H1 (cell line): ENCODE measurements at regions not wholly inside any gene's neighbourhood (a gene's known extent, or its start where the extent isn't known, plus 50 kb on each side); places are given as distances from the start of the nearest gene placed in this dataset.

Source experiments
- BACH1 ChIP-seq: IDR thresholded peaks from 2 replicates; pipeline ENCODE4 v1.6.1; 2012; ENCODE audit warnings: low read length, improper control_type of control experiment
- CREB1 ChIP-seq: IDR thresholded peaks from 2 replicates; pipeline ENCODE4 v1.6.1; 2012; ENCODE audit warnings: inconsistent platforms
- CTBP2 ChIP-seq: IDR thresholded peaks from 2 replicates; pipeline ENCODE4 v1.7.0; 2011; ENCODE audit warnings: borderline replicate concordance, mild to moderate bottlenecking, moderate library complexity, mixed read lengths, low read length; ENCODE audit not compliant: insufficient read depth, insufficient read length
- KDM5A ChIP-seq: fragments of 200-600 bp; IDR thresholded peaks from 2 replicates; pipeline ENCODE4 v1.7.1; 2012; ENCODE audit warnings: mild to moderate bottlenecking, low read length, inconsistent platforms, mixed read lengths
- MAX ChIP-seq: IDR thresholded peaks from 2 replicates; pipeline ENCODE4 v1.6.1; 2012; ENCODE audit warnings: inconsistent platforms
- POLR2A ChIP-seq, 2 experiments: IDR thresholded peaks; 1 replicate in 1 of 2; 2 replicates in 1 of 2; pipeline ENCODE4 v1.6.1; 2011; ENCODE audit warnings: low read depth in 2 of 2, low read length in 2 of 2, mild to moderate bottlenecking in 2 of 2; ENCODE audit errors: control extremely low read depth in 1 of 2
- SIX5 ChIP-seq: IDR thresholded peaks from 2 replicates; pipeline ENCODE4 v1.6.1; 2011; ENCODE audit warnings: mild to moderate bottlenecking, low read depth, low read length
- SP1 ChIP-seq: IDR thresholded peaks from 2 replicates; pipeline ENCODE4 v1.6.1; 2011; ENCODE audit warnings: low read depth, low read length
- USF2 ChIP-seq: IDR thresholded peaks from 2 replicates; pipeline ENCODE4 v1.6.1; 2011; ENCODE audit warnings: low read length, improper control_type of control experiment

GRCh38 chr10:69742356-69742695 is 59.4 kb upstream of the COL13A1 start (continued):
- TF ChIP-seq USF2 (no peak), POLR2A (IDR thresholded peaks at IDR 0.05; ENCODE audit: control extremely low read depth in 1 of 2, low read depth in 2 of 2, low read length in 2 of 2) (no peak), BACH1 (no peak), CREB1 (no peak), CTBP2 (no peak), SIX5 (no peak), MAX (no peak), KDM5A (no peak), SP1 (no peak)
- TF ChIP-seq, all 59 proteins: peak for 0
